GM19395 (cell line): ENCODE measurements at regions not wholly inside any gene's neighbourhood (a gene's known extent, or its start where the extent isn't known, plus 50 kb on each side); places are given as distances from the start of the nearest gene placed in this dataset.

Experiments used
- ATAC-seq: cut with Tn5 transposase; IDR thresholded peaks from one replicate; pipeline ENCODE4 v1.9.1; 2021; ENCODE audit warnings: mild to moderate bottlenecking, moderate library complexity; ENCODE audit not compliant: unreplicated experiment

GRCh38 chr4:187940299-187940698 is 55.3 kb upstream of the ZFP42 start:
- no peak for ATAC-seq

GRCh38 chr4:187942968-187943367 is 52.6 kb upstream of the ZFP42 start:
- ATAC-seq, result no peak

- no peak for ATAC-seq
Measured at GRCh38 chr4:187944179-187944578, 51.4 kb upstream of the ZFP42 start.
